ENCODE measurements at regions not wholly inside any gene's neighbourhood (a gene's known extent, or its start where the extent isn't known, plus 50 kb on each side); places are given as distances from the start of the nearest gene placed in this dataset.

GRCh38 chr7:18444826-18445225, 50.7 kb upstream of the HDAC9 start (continued):
- TF ChIP-seq ATF3 (IDR thresholded peaks at IDR 0.05) (no peak), JUND (IDR thresholded peaks at IDR 0.05) (no peak), POLR2AphosphoS5 (IDR thresholded peaks at IDR 0.05; ENCODE audit: low read depth, low read length) (no peak), RAD21 (IDR thresholded peaks at IDR 0.05; ENCODE audit: low read depth) (no peak), REST (IDR thresholded peaks at IDR 0.05; ENCODE audit: low read depth) (no peak), YY1 (IDR thresholded peaks at IDR 0.05; ENCODE audit: extremely low read depth, insufficient replicate concordance, low read depth, low read length) (no peak), EGR1 (IDR thresholded peaks at IDR 0.05; ENCODE audit: low read depth) (no peak), EZH2 (IDR thresholded peaks at IDR 0.05) (no peak)

GRCh38 chr7:18445483-18445882, 50.1 kb upstream of the HDAC9 start:
- H3K79me2 ChIP-seq (ENCODE audit: insufficient read depth, low read length), result no peaks in the 10 kb centered on the region
- RAD21 ChIA-PET (ENCODE audit: low non-redundant PET in 1 of 2, low total read pairs in 2 of 2, uncharacterized antibody in 2 of 2, unreplicated experiment in 2 of 2), result no interaction called here
- CTCF ChIA-PET, result no interaction called here
- H3K4me3 ChIP-seq (replicated peaks in 1 of 2; ENCODE audit: low read depth in 1 of 2, low read length in 2 of 2), result no peak overlapping the region
- no peak overlapping the region for H3K27ac ChIP-seq (ENCODE audit: low read depth, low read length)
- no peaks in the 10 kb centered on the region for H3K36me3 ChIP-seq (ENCODE audit: control insufficient read depth in 1 of 2, insufficient read depth in 2 of 2, low read length in 2 of 2)
- intact Hi-C loops (cut with micrococcal nuclease), result no loop called here
- H3K9me2 ChIP-seq (ENCODE audit: insufficient read depth), result no peaks in the 10 kb centered on the region
- no TSS peak for BruUV-seq (replicated peaks)
- no peaks in the 10 kb centered on the region for H4K20me1 ChIP-seq (ENCODE audit: insufficient read depth)
- H3K27me3 ChIP-seq (ENCODE audit: insufficient read depth, low read length), result no peaks in the 10 kb centered on the region
- H3K9me3 ChIP-seq (ENCODE audit: control insufficient read depth in 1 of 2, insufficient read depth in 1 of 2, low read depth in 1 of 2, low read length in 2 of 2), result no peaks in the 10 kb centered on the region
- no peak overlapping the region for H3K4me2 ChIP-seq (ENCODE audit: low read length)
- POLR2A ChIA-PET, result no interaction called here
- no peak overlapping the region for H2AFZ ChIP-seq (ENCODE audit: low read depth, low read length, poor library complexity, severe bottlenecking)
- no peaks in the 10 kb centered on the region for H3K4me1 ChIP-seq (ENCODE audit: control insufficient read depth in 1 of 2, insufficient read depth in 2 of 2, low read length in 2 of 2)
- H3K9ac ChIP-seq (ENCODE audit: low read length), result no peak overlapping the region
- no peak for DNase-seq (ENCODE audit: low read depth, low spot score)
- ATAC-seq, result no peak
- TF ChIP-seq REST (IDR thresholded peaks at IDR 0.05; ENCODE audit: low read depth) (no peak), MAX (IDR thresholded peaks at IDR 0.05) (no peak), FOSL1 (IDR thresholded peaks at IDR 0.05; ENCODE audit: low read depth) (no peak), CTCF (IDR thresholded peaks at IDR 0.05 in 2 of 3, conservative IDR thresholded peaks at IDR 0.05 in 1 of 3; ENCODE audit: borderline replicate concordance in 1 of 3, insufficient read depth in 1 of 3, low read depth in 2 of 3, low read length in 2 of 3) (no peak), EZH2phosphoT487 (IDR thresholded peaks at IDR 0.05; ENCODE audit: borderline replicate concordance) (no peak), POLR2AphosphoS5 (IDR thresholded peaks at IDR 0.05; ENCODE audit: low read depth, low read length) (no peak), ZFX (IDR thresholded peaks at IDR 0.05) (no peak), JUND (IDR thresholded peaks at IDR 0.05) (no peak), EZH2 (IDR thresholded peaks at IDR 0.05) (no peak), ATF3 (IDR thresholded peaks at IDR 0.05) (no peak), CEBPB (IDR thresholded peaks at IDR 0.05; ENCODE audit: low read depth) (no peak)
